ENCODE measurements at regions not wholly inside any gene's neighbourhood (a gene's known extent, or its start where the extent isn't known, plus 50 kb on each side); places are given as distances from the start of the nearest gene placed in this dataset.
A peak's percentile ranks its signal among the peaks of the same experiment; 100 is the strongest.

DNA sequence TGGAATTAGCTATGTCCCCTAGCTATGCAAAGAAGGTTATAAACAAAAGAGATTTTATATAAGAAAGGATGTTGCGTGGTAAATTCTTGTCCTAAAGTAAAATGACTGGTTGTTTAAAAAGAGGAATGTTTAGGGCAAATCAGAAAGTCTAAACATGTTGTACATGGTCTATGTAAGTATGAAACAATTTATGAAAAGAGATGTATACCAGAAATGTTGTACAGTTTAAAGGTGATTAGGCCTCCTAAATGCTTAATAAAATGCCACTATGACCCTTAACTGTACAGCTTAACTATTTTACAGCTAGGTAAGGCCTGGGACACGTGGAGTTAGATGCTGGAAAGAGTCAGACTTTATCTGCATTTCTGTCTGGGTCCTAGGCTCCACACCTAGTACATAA is 775.9 kb upstream of the KLHL1 start:
- DNase-seq = peak; percentile 17

DNA sequence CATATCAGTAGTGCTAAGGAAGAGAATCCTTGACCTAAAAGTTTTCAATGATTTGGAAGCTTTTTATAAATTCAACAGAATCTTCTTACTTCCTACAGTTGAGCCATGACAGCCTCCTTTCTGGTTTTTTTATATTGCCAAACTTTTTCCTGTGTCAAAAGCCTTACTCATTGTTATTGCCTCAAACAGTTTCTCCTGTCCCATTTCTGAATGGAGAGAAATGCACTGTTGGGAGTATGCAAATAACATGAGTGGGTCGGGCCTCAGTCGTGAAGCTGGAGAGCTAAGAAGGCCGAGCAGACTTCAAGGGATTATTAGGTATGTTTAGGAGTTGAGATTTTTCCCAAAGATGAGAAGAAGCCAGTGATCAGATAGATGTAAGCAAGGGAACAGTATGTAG is 766.4 kb upstream of the KLHL1 start:
- DNase-seq = peak; percentile 48

DNA sequence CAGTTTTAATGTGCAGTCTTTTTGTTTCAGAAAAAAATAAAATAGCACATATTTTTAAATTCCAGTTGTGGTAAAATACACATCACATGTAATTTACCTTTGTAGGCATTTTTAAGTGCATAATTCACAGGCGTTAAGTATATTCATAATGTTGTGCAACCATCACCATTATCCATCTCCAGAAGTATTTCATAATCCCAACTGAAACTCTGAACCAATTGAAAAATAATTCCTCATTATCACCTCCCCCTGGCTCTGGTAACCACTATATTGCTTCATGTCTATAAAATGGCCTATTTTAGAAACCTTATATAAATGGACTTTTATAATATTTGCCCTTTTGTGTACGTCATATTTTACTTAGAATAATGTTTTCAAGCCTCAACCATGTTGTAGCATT is 756.5 kb upstream of the KLHL1 start:
- DNase-seq = no peak

DNA sequence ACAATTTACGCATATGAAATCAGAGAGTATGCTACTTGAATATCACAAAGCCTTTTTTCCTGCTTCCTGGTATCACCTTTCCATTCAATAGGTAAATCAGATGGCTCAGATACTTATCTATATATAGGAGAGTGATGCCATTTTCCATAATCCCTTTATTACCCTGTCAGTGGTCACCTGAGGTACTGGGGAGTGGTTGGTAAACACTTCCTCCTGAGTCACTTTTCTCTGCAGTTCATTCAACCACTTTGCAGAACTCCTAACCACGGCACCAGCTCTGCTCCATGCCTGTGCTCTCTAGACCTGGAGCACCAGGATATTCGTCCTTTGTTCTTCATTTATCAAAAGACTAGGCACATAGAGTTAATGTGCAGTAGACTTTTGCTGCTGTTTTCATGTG is 748.5 kb upstream of the KLHL1 start:
- peak; percentile 37 for DNase-seq

DNA sequence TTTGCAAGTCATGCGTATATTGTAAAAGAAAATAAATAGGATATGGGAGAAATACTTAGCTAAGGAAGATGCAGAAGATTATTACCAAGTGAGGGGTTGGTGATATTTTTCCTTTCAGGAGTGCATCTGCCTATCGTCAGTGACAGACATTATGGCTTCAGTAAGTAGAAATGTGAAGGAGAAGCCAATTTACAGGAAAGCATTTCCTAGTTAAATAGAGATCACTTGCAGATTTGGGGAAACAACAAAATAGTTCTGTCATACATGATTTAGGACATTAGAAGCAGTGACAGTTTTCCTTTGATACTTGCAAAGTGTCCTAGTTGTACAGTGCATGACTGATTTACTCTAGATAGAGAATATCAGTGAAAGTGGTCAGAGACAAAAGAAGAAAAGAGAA is 747.8 kb upstream of the KLHL1 start:
- DNase-seq = no peak

DNA sequence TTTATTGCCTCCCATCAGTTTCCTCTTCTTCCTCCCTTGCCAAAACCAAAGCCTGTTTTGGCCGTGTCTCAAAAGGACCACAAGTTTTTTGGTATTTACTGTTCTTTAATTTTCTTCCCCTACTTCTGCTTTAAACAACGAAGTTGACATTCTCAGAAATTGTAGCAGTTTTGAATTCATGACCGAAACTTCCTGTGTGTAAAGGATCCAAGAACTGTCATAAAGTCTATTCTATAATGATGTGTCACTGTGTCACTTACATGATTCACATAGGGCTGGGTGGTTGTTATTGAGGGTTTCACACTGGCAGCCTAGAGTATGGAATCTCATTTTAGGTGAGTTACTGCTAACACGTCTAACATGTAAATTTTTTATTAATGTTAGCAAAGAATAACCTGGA is 741.0 kb upstream of the KLHL1 start:
- DNase-seq = no peak

DNA sequence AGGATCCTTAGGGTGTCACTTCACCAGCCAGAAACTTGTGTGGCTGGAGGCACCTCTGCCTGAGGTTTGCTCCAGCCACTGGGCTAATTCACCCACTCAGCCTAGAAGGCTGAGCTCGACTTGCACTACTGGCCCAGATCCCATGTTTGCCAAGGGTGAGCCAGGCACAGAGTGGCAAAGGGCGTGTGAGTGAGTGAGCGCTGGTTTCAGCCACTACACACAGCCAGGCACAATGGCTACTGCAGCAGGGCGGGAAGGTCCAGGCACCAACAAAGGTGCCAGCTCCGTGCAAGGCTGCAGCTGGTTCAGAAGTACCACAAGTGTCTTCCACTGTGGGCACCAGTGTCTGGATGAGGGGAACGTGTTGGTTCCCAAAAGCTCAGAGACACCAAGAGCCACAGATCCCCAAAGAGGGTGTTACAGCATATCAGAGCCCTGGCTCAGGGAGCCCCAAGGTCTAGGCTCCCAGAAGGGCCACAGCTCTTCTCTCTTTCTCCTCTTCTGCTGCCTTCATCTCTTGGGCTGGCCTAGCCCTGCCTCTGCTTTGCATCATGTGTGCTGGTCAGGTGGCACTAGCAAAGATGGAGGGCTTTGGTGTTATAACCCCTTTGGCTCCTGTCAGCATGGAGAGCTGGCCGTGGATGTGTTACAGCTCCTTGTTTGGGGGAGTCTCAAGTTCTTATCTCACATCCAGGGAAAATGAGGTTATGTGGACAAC is 736.3 kb upstream of the KLHL1 start:
- no peak for DNase-seq

DNA sequence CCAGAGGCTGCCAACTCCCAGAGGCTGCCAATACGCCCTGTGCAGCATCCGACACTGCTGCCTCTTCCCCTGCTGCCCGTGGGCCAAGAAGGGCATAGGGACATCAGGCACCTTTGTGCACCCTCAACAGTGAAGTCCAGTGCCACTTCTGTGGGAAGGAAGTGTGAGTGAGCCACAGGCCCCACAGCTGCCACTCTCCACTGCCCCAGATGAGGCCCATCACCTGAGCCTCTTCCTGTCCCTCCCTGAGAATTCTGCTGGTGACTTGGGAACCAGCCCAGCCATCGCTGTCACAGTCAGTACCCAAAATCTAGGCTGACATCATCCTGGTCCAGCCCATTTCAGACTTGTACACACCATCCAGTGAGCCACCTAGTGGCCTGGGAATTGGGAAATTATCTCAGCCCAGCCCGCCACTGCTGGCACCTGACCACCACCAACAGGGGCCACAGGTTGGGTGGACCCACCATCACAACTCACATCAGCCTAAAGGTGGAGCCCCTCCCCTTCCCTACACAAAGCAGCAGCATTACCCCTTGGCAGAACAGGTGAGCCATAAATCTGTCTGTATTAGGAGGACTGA is 733.9 kb upstream of the KLHL1 start:
- no peak for DNase-seq

DNA sequence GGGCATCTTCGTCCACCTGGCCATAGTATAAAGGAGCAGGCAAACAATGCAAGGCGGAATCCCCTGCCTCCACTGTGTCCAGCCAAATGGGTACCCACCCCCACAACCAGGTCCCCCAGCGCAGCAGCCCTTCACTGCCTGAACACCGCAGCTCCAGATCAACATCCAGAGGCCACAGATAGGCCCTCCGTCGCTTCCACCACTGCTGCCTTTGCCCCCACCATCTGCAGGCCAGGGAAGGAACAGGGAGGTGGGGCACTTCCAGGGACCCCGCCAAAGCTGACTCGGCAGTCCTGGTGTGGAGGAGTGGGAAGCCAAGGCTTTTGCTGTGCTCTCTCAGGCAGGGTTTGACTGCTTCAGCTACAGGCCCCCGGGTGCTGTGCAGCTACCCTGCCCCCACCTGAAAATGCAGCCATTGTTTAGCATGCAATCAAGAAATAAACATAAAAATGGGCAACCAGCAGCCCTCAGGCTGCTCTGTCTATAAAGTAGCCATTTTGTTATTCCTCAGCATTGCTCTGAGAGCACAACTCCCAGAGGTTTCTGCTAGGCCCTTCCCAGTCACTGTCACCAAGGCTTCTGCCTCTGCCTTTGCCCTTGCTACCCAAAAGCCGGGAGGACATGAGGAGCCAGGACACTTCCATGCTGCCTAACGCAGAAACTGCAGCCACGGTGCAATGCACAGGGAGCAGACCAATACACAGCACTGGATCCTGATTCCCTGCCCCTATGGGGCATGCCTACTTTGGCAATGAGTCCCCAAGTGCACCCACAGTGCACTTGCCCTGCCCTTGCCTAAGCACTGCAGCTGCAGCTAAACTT is 733.2 kb upstream of the KLHL1 start:
- DNase-seq = no peak

DNA sequence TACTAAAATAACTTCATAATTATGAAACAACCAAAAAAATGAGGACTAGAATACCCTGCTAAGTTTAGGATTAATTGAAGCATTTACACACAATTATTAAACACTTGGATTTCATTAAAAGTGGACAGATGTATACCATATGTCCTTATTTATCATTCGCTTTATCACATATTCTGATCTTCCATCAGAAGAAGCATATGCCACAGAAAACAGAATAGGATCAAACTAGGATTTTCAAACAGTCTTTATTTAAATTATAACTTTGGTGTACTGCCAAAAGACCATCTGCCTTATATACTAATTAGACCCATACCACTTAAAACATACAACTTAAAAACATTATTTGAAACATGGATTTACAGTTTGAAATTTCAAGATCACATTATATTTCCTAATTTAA is 727.1 kb upstream of the KLHL1 start:
- DNase-seq = peak; percentile 25

DNA sequence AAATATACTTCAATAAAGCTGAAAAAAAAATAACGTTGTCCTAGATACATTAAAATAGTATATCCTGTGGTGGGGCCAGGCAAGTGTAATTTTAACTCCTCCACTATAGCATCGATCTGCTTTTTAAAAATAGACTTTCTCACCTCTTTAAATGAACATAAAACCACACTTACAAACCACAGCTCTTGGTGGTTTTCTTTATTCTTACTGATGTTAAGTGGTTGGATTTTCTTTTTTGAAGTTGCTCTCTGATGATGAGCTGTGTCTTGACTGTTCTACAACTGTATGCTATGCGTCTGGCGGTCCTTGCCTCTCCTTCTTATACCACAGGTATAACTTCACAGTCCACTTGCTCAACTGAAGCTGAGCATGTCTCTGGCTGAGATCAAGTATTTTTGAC is 721.5 kb upstream of the KLHL1 start:
- no peak for DNase-seq

DNA sequence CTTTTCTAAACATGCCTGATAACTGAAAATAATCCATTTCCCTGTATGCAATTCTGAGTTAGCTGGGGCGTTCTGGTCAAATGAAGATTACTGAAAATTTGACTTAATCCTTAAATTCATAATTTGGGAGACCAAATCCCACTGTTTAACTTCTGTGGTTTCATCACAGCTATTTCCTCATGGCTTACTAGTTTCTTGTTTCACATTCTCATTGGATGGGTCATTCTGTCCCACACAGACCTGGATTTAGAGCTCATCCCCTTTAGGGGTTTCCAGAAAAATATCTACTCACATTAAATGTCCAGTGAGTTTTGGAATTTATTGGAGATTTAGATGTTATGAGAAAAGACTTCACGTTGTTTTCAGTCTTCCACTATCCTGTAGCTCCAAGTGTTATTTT is 709.3 kb upstream of the KLHL1 start:
- DNase-seq = no peak

DNA sequence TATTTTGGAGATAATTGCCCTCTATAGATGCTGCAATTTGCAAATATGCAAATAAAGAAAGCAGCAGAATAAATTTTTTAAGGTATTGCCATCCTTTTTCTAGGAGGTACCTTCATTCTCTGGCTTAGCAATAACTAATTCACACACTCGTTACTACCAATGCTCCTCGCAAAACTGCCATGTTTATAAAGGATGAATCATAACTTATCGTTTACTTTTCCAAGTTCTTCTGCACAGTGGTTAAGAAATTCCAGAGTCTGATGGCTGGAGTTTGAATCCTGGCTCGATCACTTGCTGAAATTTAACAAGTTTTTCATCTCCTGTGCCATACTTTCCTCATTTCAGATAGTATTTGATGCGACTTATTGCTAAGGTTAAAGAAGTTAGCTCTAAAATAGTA is 708.6 kb upstream of the KLHL1 start:
- no peak for DNase-seq

DNA sequence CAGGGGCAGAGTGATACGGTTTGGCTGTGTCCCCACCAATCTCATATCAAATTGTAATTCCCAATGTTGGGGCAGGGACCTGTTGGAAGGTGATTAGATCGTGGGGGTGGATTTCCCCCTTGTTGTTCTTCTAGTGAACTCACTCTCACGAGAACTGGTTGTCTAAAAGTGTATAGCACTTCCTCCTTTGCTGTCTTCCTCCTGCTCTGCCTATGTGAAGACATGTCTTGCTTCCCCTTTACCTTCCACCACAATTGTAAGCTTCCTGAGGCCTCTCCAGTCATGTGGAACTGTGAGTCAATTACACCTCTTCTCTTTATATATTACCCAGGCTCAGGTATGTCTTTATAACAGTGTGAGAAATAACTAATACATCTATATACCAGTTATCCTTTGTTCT is 706.4 kb upstream of the KLHL1 start:
- no peak for DNase-seq

DNA sequence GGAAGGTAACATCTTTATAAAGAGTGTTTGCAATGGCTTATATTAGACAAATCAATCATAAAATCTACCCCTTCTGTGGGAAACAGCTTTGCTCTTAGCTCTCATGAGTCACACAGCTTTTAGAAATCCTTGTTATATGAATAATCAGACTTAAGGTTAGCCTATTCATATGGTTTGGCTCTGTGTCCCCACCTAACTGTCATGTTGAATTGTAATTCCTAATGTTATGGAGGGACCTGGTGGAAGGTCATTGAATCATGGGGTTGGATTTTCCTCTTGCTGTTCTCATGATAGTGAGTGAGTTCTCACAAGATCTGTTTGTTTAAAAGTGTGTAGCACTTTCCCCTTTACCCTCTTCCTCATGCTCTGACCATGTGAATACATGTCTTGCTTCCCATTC is 704.2 kb upstream of the KLHL1 start:
- DNase-seq = no peak

DNA sequence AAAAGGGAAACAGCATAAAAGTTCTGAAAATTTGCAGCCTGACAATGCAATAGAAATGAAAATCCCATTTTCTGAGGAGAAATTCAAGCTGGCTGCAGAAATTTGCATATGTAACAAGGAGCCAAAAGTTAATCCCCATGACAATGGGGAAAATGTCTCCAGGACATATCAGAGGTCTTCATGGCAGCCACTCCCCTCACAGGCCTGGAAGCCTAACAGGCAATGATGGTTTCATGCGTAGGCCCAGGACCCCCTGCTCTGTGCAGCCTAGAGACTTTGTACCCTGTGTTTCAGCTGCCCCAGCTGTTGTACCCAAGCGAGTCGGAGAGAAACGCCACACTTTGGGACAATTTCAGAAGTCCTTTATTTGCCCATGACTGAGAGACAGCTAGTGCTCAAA is 701.3 kb upstream of the KLHL1 start:
- no peak for DNase-seq

DNA sequence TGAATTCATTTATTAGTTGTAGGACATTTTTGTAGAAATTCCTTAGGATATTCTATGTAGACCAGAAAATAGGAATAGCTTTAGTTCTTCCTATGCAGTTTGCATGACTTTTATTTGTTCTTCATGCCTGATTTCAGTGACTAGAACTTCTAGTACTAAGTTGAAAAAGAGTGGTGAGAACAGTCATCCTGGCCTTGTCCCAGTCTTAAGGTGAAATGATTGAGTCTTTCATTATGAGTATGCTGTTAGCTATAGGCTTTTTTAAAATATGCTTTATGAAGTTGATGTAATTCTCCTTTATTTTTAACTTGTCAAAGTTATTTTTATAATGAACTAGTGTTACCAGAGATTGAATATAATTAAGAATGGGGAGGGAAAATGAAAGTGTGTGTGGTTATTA is 690.1 kb upstream of the KLHL1 start:
- DNase-seq = no peak

DNA sequence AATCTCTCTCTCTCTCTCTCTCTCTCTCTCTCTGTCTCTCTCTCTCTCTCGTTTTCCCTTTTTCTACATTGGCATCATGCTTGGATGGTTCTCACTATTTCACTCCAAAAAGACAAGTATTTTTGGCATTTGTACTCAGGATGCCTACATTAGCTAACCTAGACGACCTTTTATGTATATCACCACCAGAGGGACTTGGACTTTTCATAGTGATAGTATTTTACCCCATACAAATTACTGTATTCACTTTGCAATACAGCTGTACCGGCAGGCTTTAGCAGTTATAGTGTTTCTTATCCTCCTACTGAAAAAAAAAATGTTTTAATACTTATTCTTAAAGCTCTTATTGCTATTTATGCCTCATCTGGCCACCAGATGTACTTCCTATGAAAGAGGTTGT is 687.2 kb upstream of the KLHL1 start:
- DNase-seq = peak; percentile 35

DNA sequence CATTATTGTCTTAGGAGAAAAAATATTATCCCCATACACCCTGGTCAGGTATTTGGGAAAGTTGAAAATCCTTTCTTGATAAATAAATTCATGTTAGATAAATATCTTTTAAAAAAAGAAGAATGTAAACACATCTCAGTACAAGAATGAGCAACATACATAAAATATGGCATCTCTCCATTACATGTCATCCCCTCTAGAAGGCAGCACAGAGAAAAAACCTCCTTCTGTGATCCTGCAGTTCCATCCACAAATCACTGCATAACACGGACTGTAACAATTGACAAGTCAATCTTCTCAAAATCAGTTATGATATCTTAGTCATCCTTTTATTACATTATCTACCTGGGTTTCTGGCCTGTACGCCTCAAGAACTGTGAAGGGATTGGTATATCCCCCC is 683.9 kb upstream of the KLHL1 start:
- peak; percentile 34 for DNase-seq

DNA sequence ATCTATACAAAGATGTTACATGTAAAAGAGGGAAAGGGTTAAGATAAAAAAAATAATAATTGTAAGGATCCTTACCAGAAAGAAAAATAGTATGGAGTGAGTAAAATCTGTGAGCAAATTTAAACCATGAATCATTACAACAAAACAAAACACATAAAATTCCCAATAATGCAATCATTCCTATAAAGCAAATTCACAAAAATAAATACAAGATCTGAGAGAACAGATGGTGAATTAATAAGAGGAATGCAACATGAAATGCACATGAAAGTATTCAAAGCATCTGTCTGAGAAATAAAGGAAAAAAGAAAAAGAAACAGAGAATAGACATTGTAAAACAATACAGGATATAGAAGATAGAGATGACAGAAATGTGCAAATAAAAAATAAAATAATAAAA is 681.5 kb upstream of the KLHL1 start:
- DNase-seq = no peak

DNA sequence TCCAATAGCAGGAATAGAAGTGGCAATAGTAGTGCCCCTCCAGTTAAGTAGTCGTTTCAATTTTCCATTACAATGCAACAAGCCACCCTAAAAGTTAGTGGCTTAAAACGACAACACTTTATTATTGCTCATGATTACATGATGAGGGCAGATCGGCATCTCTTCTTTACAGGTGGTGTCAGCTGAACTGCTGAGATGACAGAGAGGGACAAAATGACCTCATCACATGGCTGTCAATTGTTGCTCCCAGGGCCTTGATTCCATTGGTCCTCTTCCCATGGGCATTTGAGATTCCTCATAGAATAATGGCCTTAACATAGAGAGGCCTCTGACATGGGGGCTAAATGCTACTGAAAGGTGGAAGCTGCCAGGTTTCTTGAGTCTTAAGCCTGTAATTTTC is 679.8 kb upstream of the KLHL1 start:
- DNase-seq = no peak

DNA sequence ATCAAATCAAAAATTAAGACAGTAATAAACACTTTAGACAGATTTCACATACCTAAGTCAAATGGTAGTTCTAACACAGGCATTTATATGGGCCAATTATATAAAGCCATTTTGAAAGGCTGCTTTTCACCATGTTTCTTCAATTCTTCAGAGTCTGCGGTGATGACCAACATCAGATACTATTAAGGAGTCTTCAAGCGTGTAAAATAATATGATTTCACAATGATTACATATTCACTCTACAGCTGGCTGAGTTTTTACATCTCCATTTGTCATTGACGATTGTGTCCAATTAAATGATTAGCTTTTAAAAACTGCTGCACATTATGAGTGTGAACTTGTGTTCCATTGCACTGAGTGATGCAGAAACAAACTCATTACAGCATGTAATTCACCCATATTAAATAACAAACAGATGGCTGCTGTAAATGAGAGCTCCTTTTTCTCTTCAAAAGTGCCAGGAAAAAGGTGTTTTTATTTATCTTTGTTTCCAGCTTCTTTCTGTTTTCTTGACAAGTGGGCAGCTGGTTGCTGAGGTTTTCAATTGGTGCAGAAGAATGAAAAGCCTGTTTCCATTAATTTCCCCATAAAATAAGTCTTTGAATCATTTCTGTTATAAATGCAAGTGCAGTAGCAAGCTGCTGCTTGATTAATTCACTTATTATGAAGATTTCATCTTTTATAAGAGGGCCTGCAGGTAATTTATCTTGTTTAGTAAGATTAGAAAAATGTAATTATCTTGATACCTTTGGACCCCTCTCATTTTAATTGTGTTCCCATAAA is 676.1 kb upstream of the KLHL1 start:
- DNase-seq = peak; percentile 77

DNA sequence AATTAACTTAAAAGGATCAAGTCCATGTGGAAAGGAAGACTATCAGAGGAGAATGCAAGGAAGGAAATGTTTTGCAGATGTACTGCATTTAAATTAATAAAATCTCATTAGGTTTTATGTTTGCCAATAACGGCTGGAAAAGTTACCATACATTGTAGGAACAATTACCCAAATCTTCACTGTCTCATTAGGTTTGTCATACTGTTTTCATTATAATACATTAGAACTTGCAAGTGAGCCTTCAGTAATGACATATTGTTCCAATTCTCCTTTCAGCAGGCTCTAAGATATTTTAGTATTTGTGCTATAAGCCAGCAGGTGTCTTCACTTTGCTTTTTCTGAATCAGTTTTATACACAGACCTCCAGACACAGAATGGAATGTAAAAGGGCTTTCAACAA is 661.6 kb upstream of the KLHL1 start:
- DNase-seq = no peak

DNA sequence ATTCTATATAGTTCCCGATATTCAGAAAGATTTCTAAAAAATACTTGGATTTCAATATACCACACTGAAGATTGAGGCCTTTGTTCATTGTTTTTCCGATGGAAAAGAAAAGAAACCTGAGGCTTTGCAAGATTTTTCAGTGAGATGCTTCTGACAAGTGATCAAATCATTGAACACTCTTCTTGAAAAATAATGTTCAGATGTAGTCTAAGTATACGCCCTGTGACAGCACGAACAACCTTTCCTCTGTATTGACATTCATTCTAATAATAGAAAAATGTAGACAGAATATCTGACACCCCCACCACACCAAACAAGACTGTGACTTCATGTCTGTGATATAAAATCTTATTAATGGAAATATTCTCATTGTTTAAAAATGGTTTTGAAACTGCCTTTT is 650.7 kb upstream of the KLHL1 start:
- no peak for DNase-seq
